Hypothalamus (tissue), 51 donors: ENCODE measurements at regions not wholly inside any gene's neighbourhood (a gene's known extent, or its start where the extent isn't known, plus 50 kb on each side); places are given as distances from the start of the nearest gene placed in this dataset.

Experiments
- DNase-seq, 51 donors: peaks; one replicate each; lab custom pipeline; 2025; lab: John Stamatoyannopoulos, UW

GRCh38 chr1:55582084-55582483, 366.9 kb upstream of the USP24 start:
- DNase-seq: no peak

GRCh38 chr1:55580845-55581332, 365.7 kb upstream of the USP24 start:
- DNase-seq: peak in 3 of 51 donors; percentile 8 to 35 (median 11)

- no peak for DNase-seq
Observed at GRCh38 chr1:55579332-55580001, 364.3 kb upstream of the USP24 start.

GRCh38 chr1:55578646-55579045, 363.5 kb upstream of the USP24 start:
- no peak for DNase-seq

- DNase-seq: peak in 21 of 51 donors; percentile 4 to 44 (median 19)
Observed at GRCh38 chr1:55575571-55576279, 360.6 kb upstream of the USP24 start.

GRCh38 chr1:55574691-55575225, 359.6 kb upstream of the USP24 start:
- no peak for DNase-seq

- DNase-seq: no peak
Observed at GRCh38 chr1:55572878-55573734, 357.9 kb upstream of the USP24 start.

GRCh38 chr1:55571767-55572166, 356.6 kb upstream of the USP24 start:
- no peak for DNase-seq

GRCh38 chr1:55569417-55569816, 354.3 kb upstream of the USP24 start:
- DNase-seq: no peak

GRCh38 chr1:55568732-55569131, 353.6 kb upstream of the USP24 start:
- no peak for DNase-seq

GRCh38 chr1:55560266-55560665, 345.1 kb upstream of the USP24 start:
- DNase-seq: no peak

GRCh38 chr1:55559842-55560241, 344.7 kb upstream of the USP24 start:
- DNase-seq: no peak

- DNase-seq: no peak
Observed at GRCh38 chr1:55559161-55559611, 344.0 kb upstream of the USP24 start.

GRCh38 chr1:55558515-55558914, 343.4 kb upstream of the USP24 start:
- DNase-seq: no peak

GRCh38 chr1:55555956-55556725, 341.0 kb upstream of the USP24 start:
- no peak for DNase-seq

- DNase-seq: no peak
Observed at GRCh38 chr1:55554611-55555010, 339.4 kb upstream of the USP24 start.

- DNase-seq: no peak
Observed at GRCh38 chr1:55552636-55553035, 337.5 kb upstream of the USP24 start.

- no peak for DNase-seq
Observed at GRCh38 chr1:55547405-55547804, 332.2 kb upstream of the USP24 start.

- DNase-seq: no peak
Observed at GRCh38 chr1:55546553-55546952, 331.4 kb upstream of the USP24 start.

- DNase-seq: no peak
Observed at GRCh38 chr1:55544826-55545225, 329.7 kb upstream of the USP24 start.
